Gastrocnemius medialis (tissue), 4 donors: ENCODE measurements at regions not wholly inside any gene's neighbourhood (a gene's known extent, or its start where the extent isn't known, plus 50 kb on each side); places are given as distances from the start of the nearest gene placed in this dataset.

Source experiments
- POLR2A ChIP-seq, 2 donors: fragments of 450-650 bp; IDR thresholded peaks; one replicate each; pipeline ENCODE4 v1.6.1; 2017; ENCODE audit warnings: antibody characterized with exemption in 2 of 2, mild to moderate bottlenecking in 2 of 2, moderate library complexity in 2 of 2
- TF ChIP-seq, protein P1 (sequence below), 5 experiments: fragments of 450-650 bp in 3 of 5; fragments of 200-600 bp in 2 of 5; sonication (generic) in 2 of 5; IDR thresholded peaks in 4 of 5; conservative IDR thresholded peaks in 1 of 5; 1 replicate in 4 of 5; 2 replicates in 1 of 5; pipeline ENCODE4 v1.5.1; 2016 to 2019; ENCODE audit warnings: antibody characterized with exemption in 5 of 5, mild to moderate bottlenecking in 3 of 5, moderate library complexity in 3 of 5

DNA sequence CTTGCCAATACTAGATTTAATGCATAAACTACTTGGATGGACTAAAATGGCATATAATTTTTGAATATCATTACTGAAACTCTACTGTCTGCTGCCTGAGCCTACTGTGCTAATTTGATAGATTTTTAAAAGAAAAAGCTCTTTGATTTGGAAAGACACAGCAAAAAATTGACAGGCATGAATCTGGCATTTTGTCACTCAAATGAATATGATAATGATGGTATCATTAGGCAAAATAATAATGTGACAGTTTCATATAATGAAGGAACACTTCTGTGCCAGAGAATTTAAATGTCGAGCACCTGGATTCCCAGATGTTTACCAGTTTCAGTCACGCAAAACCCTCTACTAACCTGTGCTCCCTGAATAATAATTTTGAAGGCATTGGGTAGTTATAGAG is 60.0 kb upstream of the SLC13A1 start:
- TF ChIP-seq POLR2A (IDR thresholded peaks at IDR 0.05): no peak
- TF ChIP-seq, protein P1, sequence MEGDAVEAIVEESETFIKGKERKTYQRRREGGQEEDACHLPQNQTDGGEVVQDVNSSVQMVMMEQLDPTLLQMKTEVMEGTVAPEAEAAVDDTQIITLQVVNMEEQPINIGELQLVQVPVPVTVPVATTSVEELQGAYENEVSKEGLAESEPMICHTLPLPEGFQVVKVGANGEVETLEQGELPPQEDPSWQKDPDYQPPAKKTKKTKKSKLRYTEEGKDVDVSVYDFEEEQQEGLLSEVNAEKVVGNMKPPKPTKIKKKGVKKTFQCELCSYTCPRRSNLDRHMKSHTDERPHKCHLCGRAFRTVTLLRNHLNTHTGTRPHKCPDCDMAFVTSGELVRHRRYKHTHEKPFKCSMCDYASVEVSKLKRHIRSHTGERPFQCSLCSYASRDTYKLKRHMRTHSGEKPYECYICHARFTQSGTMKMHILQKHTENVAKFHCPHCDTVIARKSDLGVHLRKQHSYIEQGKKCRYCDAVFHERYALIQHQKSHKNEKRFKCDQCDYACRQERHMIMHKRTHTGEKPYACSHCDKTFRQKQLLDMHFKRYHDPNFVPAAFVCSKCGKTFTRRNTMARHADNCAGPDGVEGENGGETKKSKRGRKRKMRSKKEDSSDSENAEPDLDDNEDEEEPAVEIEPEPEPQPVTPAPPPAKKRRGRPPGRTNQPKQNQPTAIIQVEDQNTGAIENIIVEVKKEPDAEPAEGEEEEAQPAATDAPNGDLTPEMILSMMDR (IDR thresholded peaks at IDR 0.05 in 4 of 5, conservative IDR thresholded peaks at IDR 0.05 in 1 of 5): no peak
